ENCODE measurements at regions not wholly inside any gene's neighbourhood (a gene's known extent, or its start where the extent isn't known, plus 50 kb on each side); places are given as distances from the start of the nearest gene placed in this dataset.

GRCh38 chr12:124428792-124429281, 133.9 kb downstream of the RFLNA start:
- no peak for TF ChIP-seq POLR2A (IDR thresholded peaks at IDR 0.05)
- TF ChIP-seq, protein P1, sequence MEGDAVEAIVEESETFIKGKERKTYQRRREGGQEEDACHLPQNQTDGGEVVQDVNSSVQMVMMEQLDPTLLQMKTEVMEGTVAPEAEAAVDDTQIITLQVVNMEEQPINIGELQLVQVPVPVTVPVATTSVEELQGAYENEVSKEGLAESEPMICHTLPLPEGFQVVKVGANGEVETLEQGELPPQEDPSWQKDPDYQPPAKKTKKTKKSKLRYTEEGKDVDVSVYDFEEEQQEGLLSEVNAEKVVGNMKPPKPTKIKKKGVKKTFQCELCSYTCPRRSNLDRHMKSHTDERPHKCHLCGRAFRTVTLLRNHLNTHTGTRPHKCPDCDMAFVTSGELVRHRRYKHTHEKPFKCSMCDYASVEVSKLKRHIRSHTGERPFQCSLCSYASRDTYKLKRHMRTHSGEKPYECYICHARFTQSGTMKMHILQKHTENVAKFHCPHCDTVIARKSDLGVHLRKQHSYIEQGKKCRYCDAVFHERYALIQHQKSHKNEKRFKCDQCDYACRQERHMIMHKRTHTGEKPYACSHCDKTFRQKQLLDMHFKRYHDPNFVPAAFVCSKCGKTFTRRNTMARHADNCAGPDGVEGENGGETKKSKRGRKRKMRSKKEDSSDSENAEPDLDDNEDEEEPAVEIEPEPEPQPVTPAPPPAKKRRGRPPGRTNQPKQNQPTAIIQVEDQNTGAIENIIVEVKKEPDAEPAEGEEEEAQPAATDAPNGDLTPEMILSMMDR (IDR thresholded peaks at IDR 0.05), result no peak
